ENCODE measurements at regions not wholly inside any gene's neighbourhood (a gene's known extent, or its start where the extent isn't known, plus 50 kb on each side); places are given as distances from the start of the nearest gene placed in this dataset.

DNA sequence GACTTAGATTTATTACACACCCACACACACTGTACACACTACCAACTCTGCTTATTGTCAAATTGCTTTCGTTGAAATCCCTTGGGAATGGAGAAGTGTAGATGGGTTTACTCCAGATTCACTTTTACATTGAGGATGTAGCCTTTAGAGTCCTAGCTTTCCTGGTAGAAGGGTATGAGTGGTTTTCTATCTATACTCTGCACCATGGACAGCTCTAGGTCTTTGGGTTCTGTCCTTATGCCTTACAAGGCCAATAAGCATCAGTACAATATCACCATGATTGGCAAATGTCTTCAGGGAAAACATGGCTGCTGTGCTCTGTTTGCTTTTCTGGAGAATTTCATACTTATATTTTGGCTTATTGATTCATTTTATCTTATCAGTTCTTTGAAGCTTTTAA is 1063.9 kb downstream of the SLC6A15 start:
- no peak for TF ChIP-seq Cebpa-rat (IDR thresholded peaks at IDR 0.05)
- H3K27ac ChIP-seq: no peak overlapping the region

DNA sequence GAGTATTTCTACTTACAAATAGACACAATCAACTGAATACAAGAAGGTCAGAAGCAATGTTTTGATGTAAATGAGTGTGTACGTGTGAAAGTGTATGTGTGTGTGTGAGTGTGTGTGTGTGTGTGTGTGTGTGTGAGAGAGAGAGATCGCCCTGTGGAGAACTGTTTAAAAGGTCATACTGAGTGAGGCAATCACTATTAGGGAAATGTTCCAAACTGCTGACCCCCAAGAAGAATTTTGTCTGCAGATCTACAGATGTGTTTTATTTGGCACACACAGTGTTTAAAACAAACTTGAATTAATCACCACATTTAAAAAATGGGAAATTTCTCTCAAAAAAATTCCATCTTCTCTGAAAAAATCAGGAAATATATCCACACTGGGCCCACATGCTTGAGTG is 1069.1 kb downstream of the SLC6A15 start:
- Histone ChIP-seq H4K20me1 (no peaks in the 10 kb centered on the region), H3K4me1 (no peaks in the 10 kb centered on the region), H3K36me3 (no peaks in the 10 kb centered on the region), H3K27me3 (no peaks in the 10 kb centered on the region), H3K9me3 (no peaks in the 10 kb centered on the region), H3K27ac (no peak overlapping the region), H3K9ac (no peak overlapping the region), H3K4me3 (no peak overlapping the region), H3K4me2 (no peak overlapping the region)
- no peak for TF ChIP-seq Cebpa-rat (IDR thresholded peaks at IDR 0.05)

More for the DNA sequence above, 1063.9 kb downstream of the SLC6A15 start:
- no peaks in the 10 kb centered on the region for H3K4me1 ChIP-seq
- no peak overlapping the region for H3K4me2 ChIP-seq
- H4K20me1 ChIP-seq: no peaks in the 10 kb centered on the region
- no peak overlapping the region for H3K4me3 ChIP-seq
- H3K36me3 ChIP-seq: no peaks in the 10 kb centered on the region
- H3K27me3 ChIP-seq: no peaks in the 10 kb centered on the region
- no peak overlapping the region for H3K9ac ChIP-seq
- H3K9me3 ChIP-seq: no peaks in the 10 kb centered on the region

DNA sequence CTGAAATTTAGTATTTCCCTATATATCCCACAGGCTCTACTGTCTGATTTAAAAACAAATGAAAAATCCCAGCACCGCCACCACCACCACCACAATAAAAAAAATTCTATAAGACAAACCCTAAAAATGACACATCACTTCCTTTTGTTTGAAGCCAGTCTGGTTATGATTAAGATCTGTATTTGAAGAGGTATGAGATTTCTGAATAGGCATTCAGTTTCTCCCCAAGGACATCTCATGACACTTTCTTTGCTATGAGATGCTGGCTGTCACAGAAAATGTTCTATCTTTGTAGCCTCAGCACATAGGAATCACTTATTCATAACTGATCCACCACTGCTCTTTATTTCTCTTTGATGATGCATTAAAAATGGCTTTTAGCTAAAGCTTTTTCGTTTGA is 1071.0 kb downstream of the SLC6A15 start:
- Histone ChIP-seq H3K4me2 (no peak overlapping the region), H3K9me3 (no peaks in the 10 kb centered on the region), H3K27ac (no peak overlapping the region), H3K4me3 (no peak overlapping the region), H3K27me3 (no peaks in the 10 kb centered on the region), H4K20me1 (no peaks in the 10 kb centered on the region), H3K36me3 (no peaks in the 10 kb centered on the region), H3K9ac (no peak overlapping the region), H3K4me1 (no peaks in the 10 kb centered on the region)
- no peak for TF ChIP-seq Cebpa-rat (IDR thresholded peaks at IDR 0.05)

DNA sequence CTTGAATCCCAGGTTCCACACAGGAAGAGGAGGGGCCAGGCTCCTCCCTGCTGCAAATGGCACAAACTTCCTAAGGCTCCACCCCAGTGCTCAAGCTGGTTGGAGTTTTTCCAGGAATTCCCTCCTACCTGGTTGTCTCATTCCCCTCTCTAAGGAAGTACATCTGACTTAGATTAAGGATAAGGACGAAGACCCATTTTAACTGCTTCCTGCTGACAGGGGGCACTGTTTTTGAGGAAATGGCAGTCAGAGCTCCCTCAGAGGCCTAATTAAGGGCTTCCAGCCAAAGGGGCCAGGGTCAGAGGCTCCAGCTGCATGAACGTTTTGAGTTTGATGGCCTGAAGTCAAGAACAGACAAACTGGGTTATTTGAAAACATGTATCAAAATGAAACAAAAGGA is 1084.7 kb downstream of the SLC6A15 start:
- no peak for TF ChIP-seq Cebpa-rat (IDR thresholded peaks at IDR 0.05)
- Histone ChIP-seq H3K4me2 (no peak overlapping the region), H3K9ac (no peak overlapping the region), H3K4me1 (no peaks in the 10 kb centered on the region), H4K20me1 (no peaks in the 10 kb centered on the region), H3K36me3 (no peaks in the 10 kb centered on the region), H3K9me3 (no peaks in the 10 kb centered on the region), H3K4me3 (no peak overlapping the region), H3K27ac (no peak overlapping the region), H3K27me3 (no peaks in the 10 kb centered on the region)

DNA sequence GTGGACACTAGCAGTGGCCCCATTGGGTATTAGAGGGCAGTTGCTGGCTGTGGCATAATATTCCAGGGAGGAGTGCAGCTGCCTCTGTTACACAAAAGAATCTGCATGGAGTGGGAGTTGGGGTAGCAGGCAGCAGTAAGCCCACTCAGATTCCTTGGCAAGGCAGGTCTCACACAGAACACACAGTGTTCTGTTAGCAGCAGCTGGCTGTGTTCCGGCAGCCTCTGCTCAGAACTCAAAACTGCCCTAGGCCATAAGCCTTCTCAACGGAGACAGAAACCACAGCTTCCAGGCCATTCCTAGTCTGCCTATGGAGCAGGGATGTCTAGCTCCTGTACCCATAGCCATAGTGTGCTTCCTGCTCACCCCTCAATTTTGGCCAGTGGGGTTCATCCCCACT is 1085.4 kb downstream of the SLC6A15 start:
- no peak for TF ChIP-seq Cebpa-rat (IDR thresholded peaks at IDR 0.05)
- no peaks in the 10 kb centered on the region for H3K36me3 ChIP-seq
- no peak overlapping the region for H3K4me2 ChIP-seq

DNA sequence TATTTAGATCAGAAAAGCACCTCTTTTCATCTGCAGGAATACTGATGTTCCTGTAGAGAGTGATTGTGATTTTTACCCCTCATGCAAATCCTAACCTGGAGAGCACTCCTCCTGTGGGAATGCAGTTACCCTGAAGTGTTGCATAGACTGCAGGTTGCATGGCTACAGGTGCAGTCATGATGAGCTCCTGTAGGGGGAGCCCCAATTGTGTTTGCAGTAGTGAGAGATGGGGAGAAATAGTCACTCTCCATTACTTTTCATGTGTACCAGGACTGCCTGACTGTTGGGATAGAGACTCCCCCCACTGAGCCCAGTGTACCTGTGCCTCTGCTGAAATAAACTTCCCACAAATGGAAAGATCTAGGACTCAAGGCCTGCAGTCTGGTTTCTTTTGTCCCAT is 1086.5 kb downstream of the SLC6A15 start:
- Histone ChIP-seq H3K4me2 (no peak overlapping the region), H3K27me3 (no peaks in the 10 kb centered on the region), H3K9ac (no peak overlapping the region), H3K4me1 (no peaks in the 10 kb centered on the region), H3K4me3 (no peak overlapping the region), H3K27ac (no peak overlapping the region), H4K20me1 (no peaks in the 10 kb centered on the region), H3K9me3 (no peaks in the 10 kb centered on the region), H3K36me3 (no peaks in the 10 kb centered on the region)
- no peak for TF ChIP-seq Cebpa-rat (IDR thresholded peaks at IDR 0.05)

More for the DNA sequence above, 1085.4 kb downstream of the SLC6A15 start:
- Histone ChIP-seq H3K9me3 (no peaks in the 10 kb centered on the region), H3K9ac (no peak overlapping the region), H3K4me1 (no peaks in the 10 kb centered on the region), H3K27me3 (no peaks in the 10 kb centered on the region), H3K27ac (no peak overlapping the region), H3K4me3 (no peak overlapping the region), H4K20me1 (no peaks in the 10 kb centered on the region)

DNA sequence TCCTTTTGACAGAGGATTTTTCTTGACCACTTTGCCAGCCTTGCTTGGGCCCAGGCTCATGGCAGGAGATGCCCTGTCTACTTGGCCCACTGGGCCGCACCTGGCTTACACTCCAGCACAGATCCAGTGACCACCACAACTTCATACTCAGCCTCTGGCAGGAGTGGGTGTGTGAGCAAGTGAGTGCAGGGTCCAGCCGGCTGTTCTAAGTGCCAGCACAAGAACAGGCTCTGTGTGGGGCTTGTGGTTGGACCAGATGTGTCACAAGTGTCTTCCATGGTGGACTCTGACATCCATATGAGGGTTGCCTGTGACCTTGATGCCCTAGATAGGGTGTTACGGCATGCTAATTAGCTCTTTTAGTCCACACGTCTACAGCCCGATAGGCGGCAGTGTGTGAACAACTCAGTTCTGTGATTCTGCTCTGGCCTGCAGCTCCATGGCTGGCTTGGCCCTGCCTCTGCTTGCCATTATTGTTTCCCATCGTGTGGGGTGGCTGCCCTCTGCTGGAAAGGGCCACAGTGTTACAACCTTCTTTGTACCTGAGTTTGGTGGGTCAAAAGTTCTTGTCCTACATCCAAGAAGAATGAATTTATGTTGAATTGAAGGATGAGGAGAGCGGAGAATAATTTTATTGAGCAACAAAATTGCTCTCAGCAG is 1089.1 kb downstream of the SLC6A15 start:
- H3K4me1 ChIP-seq: no peaks in the 10 kb centered on the region
- no peak overlapping the region for H3K4me2 ChIP-seq
- H3K36me3 ChIP-seq: no peaks in the 10 kb centered on the region
- no peaks in the 10 kb centered on the region for H4K20me1 ChIP-seq
- no peaks in the 10 kb centered on the region for H3K27me3 ChIP-seq
- no peaks in the 10 kb centered on the region for H3K9me3 ChIP-seq
- no peak overlapping the region for H3K27ac ChIP-seq
- TF ChIP-seq Cebpa-rat (IDR thresholded peaks at IDR 0.05): no peak
- no peak overlapping the region for H3K9ac ChIP-seq
- H3K4me3 ChIP-seq: no peak overlapping the region

DNA sequence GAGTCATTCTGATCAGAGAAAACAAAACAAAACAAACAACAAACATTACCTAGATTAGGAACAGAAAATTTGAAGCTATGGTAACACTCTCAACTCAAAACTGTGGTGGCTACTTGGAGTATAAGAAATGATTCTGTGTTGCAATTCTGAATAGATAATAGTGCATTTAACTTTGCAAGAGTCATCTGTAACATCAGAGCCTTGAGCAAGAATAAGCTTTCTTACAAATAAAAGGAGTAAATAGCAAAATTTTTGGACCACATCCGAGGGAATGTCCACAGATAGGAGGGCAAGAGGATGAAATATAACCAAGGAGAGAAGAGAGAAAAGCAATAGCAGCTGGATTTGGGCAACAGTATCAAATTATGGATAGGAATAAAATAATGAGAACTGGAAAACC is 1090.6 kb downstream of the SLC6A15 start:
- Histone ChIP-seq H3K27ac (no peak overlapping the region), H3K9ac (no peak overlapping the region)

DNA sequence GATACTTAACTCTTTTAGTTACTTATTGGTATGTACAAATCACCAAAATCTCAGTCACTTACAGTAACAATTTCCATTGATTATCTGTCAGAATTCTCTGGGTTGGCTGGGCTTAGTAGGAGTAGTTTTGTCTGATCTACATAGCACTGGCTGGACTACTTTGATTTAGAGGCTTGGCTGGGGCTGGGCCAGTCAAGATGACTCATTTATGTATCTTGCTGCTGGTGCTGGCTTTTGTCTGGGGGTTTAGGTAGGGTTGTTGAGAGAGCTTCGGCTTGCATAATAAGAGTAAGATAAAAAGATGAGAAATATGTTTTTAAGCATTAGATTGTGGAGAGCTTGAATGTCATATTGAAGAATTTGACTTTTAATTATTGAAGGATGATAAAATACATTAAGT is 1093.7 kb downstream of the SLC6A15 start:
- no peak overlapping the region for H3K9ac ChIP-seq
- H3K4me1 ChIP-seq: no peaks in the 10 kb centered on the region
- H3K4me2 ChIP-seq: no peak overlapping the region
- no peaks in the 10 kb centered on the region for H3K9me3 ChIP-seq
- H3K4me3 ChIP-seq: no peak overlapping the region
- no peak for TF ChIP-seq Cebpa-rat (IDR thresholded peaks at IDR 0.05)
- no peaks in the 10 kb centered on the region for H4K20me1 ChIP-seq
- H3K27me3 ChIP-seq: no peaks in the 10 kb centered on the region
- no peaks in the 10 kb centered on the region for H3K36me3 ChIP-seq
- no peak overlapping the region for H3K27ac ChIP-seq

More for the DNA sequence above, 1090.6 kb downstream of the SLC6A15 start:
- no peaks in the 10 kb centered on the region for H4K20me1 ChIP-seq
- H3K9me3 ChIP-seq: no peaks in the 10 kb centered on the region
- no peak for TF ChIP-seq Cebpa-rat (IDR thresholded peaks at IDR 0.05)
- H3K36me3 ChIP-seq: no peaks in the 10 kb centered on the region
- no peaks in the 10 kb centered on the region for H3K4me1 ChIP-seq
- no peak overlapping the region for H3K4me3 ChIP-seq
- no peak overlapping the region for H3K4me2 ChIP-seq
- no peaks in the 10 kb centered on the region for H3K27me3 ChIP-seq

DNA sequence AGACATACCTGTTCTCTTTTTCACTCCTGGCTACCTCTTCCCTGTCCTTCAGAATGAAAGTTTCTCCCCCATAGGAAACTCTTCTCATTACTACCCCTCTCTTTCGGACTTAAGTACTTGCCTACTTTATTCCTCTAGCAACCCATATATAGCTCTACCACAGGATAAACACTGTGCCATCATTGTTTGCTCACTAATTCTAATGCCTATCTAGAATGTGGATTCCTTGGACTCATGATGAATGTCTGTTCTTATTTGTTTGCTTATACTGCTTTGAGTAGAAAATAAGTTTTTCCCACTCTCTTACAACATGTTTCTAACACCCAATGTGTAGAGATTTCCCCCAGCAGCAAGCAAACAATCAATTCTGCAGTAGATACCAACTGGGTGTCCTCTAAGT is 1094.9 kb downstream of the SLC6A15 start:
- H3K4me1 ChIP-seq: no peaks in the 10 kb centered on the region
- H3K27me3 ChIP-seq: no peaks in the 10 kb centered on the region
- H3K4me3 ChIP-seq: no peak overlapping the region
- no peak overlapping the region for H3K4me2 ChIP-seq
- H3K9me3 ChIP-seq: no peaks in the 10 kb centered on the region
- no peak overlapping the region for H3K9ac ChIP-seq
- H4K20me1 ChIP-seq: no peaks in the 10 kb centered on the region
- H3K27ac ChIP-seq: no peak overlapping the region
- no peak for TF ChIP-seq Cebpa-rat (IDR thresholded peaks at IDR 0.05)
- no peaks in the 10 kb centered on the region for H3K36me3 ChIP-seq

DNA sequence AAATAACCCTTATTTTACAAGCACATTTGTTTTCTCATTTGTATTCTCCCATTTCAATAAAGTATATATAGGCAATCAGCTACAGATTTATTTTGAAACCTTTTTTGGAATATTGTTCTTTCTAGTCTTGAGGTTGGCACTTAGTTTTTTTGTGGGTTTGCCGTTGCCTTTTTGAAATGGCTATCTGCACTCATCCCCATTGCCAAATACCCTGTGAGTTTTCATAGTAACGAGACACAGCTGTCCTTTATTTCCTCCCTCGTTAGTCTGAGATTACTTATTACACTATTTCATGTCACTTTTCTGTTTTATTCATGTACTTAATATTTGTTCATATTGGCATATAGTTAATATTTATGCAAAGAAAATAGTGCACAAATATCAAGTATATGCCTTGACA is 1104.0 kb downstream of the SLC6A15 start:
- Histone ChIP-seq H3K4me2 (no peak overlapping the region), H4K20me1 (no peaks in the 10 kb centered on the region), H3K27ac (no peak overlapping the region), H3K27me3 (no peaks in the 10 kb centered on the region), H3K4me1 (no peaks in the 10 kb centered on the region), H3K9me3 (no peaks in the 10 kb centered on the region), H3K9ac (no peak overlapping the region), H3K4me3 (no peak overlapping the region), H3K36me3 (no peaks in the 10 kb centered on the region)
- no peak for TF ChIP-seq Cebpa-rat (IDR thresholded peaks at IDR 0.05)
